ENCODE measurements at regions not wholly inside any gene's neighbourhood (a gene's known extent, or its start where the extent isn't known, plus 50 kb on each side); places are given as distances from the start of the nearest gene placed in this dataset.

DNA sequence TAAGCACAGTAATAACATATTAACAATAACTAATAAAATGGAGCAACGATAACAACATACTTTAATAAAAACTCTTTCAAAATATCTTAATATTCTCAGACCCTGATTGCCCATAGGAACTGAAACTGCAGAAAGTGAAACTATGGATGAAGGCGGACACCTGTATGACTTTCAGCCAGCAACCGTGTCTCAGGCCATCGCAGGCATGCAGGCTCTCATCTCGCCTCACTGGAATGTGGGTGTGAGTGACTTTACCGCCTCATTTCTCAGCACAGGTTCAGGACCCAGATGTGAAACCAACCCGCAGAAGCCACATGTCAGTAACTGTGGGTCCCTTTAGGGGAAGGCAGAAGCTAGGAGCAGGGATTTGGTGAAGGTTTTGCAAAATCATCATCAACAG lies 539.1 kb downstream of the FAM181B start:
- TF ChIP-seq CTCF (IDR thresholded peaks at IDR 0.05) = no peak
- TF ChIP-seq POLR2A (IDR thresholded peaks at IDR 0.05) = no peak
